ENCODE measurements at regions not wholly inside any gene's neighbourhood (a gene's known extent, or its start where the extent isn't known, plus 50 kb on each side); places are given as distances from the start of the nearest gene placed in this dataset.

DNA sequence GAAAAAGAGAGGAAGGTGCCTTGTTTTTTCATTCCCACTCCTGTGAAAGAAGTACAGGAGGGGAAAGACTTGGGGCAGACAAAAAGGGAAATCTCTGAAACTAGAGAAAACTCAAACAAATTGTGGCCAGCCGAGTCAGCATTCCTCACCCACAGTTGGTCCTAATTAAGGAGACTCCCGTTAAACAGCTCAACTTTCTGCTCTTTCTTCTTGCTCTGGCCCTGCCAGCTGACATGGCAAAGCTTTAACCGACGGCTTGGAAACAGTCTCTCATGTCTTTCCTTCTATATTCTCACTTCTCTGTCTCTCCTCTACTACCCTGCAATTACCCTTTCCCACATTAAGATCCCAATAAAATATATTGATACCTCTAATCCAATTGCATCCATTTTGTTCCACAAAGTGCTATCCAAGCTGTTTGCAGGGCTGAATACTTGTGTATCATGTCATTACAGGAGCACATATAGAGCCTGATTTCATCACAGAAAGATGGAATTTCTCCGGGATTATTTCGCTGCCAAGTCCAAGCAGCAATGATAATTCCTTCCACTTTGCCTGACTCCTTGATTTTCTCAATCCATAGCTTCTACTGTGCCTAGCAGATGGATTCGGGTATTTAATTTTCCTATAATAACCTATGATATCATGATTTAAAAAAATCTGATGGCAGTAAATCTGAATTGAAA is 65.4 kb upstream of the IPO9 start:
- in situ Hi-C loops (cut with MboI; ENCODE audit: low sequenced_read_pairs in 4 of 4) (no loop called here), intact Hi-C loops (cut with DNase I; ENCODE audit: low total_unique reads) (no loop called here)
- H3K4me3 ChIP-seq = no peak overlapping the region
- H3K27me3 ChIP-seq = no peaks in the 10 kb centered on the region
- H3K36me3 ChIP-seq = no peaks in the 10 kb centered on the region
- peaks cover 0 to 5% of the 10 kb centered on the region in 2 donors for H3K4me1 ChIP-seq
- ATAC-seq (no peak), DNase-seq (no peak)
- H3K27ac ChIP-seq = no peak overlapping the region
- no peak for TF ChIP-seq POLR2A (IDR thresholded peaks at IDR 0.05)
- TF ChIP-seq, protein P1, sequence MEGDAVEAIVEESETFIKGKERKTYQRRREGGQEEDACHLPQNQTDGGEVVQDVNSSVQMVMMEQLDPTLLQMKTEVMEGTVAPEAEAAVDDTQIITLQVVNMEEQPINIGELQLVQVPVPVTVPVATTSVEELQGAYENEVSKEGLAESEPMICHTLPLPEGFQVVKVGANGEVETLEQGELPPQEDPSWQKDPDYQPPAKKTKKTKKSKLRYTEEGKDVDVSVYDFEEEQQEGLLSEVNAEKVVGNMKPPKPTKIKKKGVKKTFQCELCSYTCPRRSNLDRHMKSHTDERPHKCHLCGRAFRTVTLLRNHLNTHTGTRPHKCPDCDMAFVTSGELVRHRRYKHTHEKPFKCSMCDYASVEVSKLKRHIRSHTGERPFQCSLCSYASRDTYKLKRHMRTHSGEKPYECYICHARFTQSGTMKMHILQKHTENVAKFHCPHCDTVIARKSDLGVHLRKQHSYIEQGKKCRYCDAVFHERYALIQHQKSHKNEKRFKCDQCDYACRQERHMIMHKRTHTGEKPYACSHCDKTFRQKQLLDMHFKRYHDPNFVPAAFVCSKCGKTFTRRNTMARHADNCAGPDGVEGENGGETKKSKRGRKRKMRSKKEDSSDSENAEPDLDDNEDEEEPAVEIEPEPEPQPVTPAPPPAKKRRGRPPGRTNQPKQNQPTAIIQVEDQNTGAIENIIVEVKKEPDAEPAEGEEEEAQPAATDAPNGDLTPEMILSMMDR (IDR thresholded peaks at IDR 0.05 in 4 of 5, conservative IDR thresholded peaks at IDR 0.05 in 1 of 5) = no peak
- no peaks in the 10 kb centered on the region for H3K9me3 ChIP-seq

DNA sequence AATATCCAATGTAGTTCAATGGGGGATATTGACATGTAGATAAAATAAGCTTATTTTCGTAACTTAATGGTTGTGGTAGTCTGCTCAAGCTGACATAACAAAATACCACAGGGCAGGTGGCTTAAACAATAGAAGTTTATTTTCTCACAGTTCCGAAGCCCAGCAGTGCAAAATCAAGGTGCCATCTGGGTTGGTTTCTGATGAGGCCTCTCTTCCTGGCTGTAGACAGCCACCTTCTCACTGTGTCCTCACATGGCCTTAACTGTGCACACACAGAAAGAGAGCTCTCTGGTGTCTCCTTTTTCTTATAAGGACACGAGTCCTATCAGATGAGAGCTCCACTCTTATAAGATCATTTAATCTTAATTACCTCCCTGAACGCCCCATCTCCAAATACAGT is 64.8 kb upstream of the IPO9 start:
- Histone ChIP-seq H3K9me3 (no peaks in the 10 kb centered on the region), H3K4me3 (no peak overlapping the region), H3K36me3 (no peaks in the 10 kb centered on the region), H3K27me3 (no peaks in the 10 kb centered on the region), H3K4me1 (peaks cover 0 to 8% of the 10 kb centered on the region in 2 donors), H3K27ac (no peak overlapping the region)
- no peak for DNase-seq
- TF ChIP-seq, protein P1 (IDR thresholded peaks at IDR 0.05 in 4 of 5, conservative IDR thresholded peaks at IDR 0.05 in 1 of 5) = no peak
- no peak for TF ChIP-seq POLR2A (IDR thresholded peaks at IDR 0.05)
- intact Hi-C loops (cut with DNase I; ENCODE audit: low total_unique reads) = no loop called here
- ATAC-seq = no peak
- in situ Hi-C loops (cut with MboI; ENCODE audit: low sequenced_read_pairs in 4 of 4) = no loop called here

DNA sequence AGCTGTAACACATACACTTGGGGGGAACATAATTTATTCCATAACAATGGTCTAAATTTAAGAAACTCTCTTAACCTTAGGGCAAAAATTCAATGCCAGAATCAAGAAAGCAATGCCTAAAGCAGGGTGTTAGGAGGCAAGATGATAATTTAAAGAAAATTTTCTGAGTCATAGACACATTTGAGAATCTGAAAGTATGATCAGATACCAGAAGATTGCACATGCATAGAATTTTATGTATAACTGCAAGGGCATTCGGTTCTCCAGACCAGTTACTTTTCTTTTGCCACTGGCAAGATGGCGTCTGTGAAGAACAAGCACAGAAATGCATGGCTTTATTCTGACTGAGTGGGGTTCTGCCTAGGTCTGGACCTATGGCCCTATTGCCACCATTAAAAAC is 64.4 kb upstream of the IPO9 start:
- in situ Hi-C loops (cut with MboI; ENCODE audit: low sequenced_read_pairs in 4 of 4) = no loop called here
- H3K27ac ChIP-seq = no peak overlapping the region
- ATAC-seq = no peak

DNA sequence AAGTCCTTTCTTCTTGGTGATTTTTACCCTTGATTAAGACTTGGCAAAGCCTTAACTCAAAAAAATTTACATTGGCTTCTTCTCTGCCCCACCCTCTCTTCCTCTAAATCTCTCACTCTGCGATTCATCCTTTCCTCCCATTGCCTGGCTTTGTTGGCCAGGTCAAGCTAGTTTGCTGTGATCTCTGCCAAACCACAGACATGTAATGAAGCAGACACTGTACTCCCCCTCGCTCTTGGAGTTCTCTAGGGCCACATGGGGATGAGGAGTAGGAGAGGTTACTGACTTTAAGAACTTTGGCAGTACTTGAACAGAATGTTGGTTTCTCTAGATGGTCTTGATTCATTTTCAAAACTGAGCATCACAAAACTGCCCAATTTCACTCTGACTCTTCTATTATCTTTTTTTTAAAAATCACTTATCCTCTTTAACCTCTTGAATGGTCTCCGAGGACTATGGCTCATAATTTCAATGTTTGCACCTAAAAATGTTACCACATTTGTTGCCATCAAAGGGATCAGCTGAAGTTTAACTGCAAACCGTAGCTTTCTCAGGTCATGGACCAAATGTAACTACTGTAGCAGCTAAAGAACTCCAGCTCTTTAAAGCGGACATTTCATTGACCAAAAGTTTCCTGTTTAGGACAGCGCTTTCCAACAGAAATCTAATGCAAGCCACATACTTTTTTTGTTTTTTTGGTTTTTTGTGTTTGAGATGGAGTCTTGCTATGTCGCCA is 62.7 kb upstream of the IPO9 start:
- peaks cover 0 to under 1% (median 0%) of the 10 kb centered on the region in 3 donors for H3K9me3 ChIP-seq
- TF ChIP-seq, protein P1 (IDR thresholded peaks at IDR 0.05 in 4 of 5, conservative IDR thresholded peaks at IDR 0.05 in 1 of 5) = no peak
- TF ChIP-seq POLR2A (IDR thresholded peaks at IDR 0.05) = no peak
- H3K36me3 ChIP-seq = no peaks in the 10 kb centered on the region
- no peak overlapping the region for H3K4me3 ChIP-seq
- peaks cover 0 to 19% of the 10 kb centered on the region in 2 donors for H3K4me1 ChIP-seq
- no peaks in the 10 kb centered on the region for H3K27me3 ChIP-seq
- intact Hi-C loops (cut with DNase I; ENCODE audit: low total_unique reads) (no loop called here), in situ Hi-C loops (cut with MboI; ENCODE audit: low sequenced_read_pairs in 4 of 4) (no loop called here)
- peak; percentile 11 to 46 for DNase-seq
- H3K27ac ChIP-seq = no peak overlapping the region
- ATAC-seq = peak; percentile 65 to 70

More for the DNA sequence above, 64.4 kb upstream of the IPO9 start:
- DNase-seq = no peak
- TF ChIP-seq POLR2A (IDR thresholded peaks at IDR 0.05) = no peak
- TF ChIP-seq, protein P1 (IDR thresholded peaks at IDR 0.05 in 4 of 5, conservative IDR thresholded peaks at IDR 0.05 in 1 of 5) = no peak
- H3K4me3 ChIP-seq = no peak overlapping the region
- no peaks in the 10 kb centered on the region for H3K9me3 ChIP-seq
- peaks cover 0 to 12% of the 10 kb centered on the region in 2 donors for H3K4me1 ChIP-seq
- no peaks in the 10 kb centered on the region for H3K36me3 ChIP-seq
- intact Hi-C loops (cut with DNase I; ENCODE audit: low total_unique reads) = no loop called here
- no peaks in the 10 kb centered on the region for H3K27me3 ChIP-seq
